HG02642 (cell line): ENCODE measurements at regions not wholly inside any gene's neighbourhood (a gene's known extent, or its start where the extent isn't known, plus 50 kb on each side); places are given as distances from the start of the nearest gene placed in this dataset.

Experiments
- ATAC-seq: cut with Tn5 transposase; IDR thresholded peaks from one replicate; pipeline ENCODE4 v1.9.1; 2021; ENCODE audit warnings: mild to moderate bottlenecking; ENCODE audit not compliant: unreplicated experiment, poor library complexity

DNA sequence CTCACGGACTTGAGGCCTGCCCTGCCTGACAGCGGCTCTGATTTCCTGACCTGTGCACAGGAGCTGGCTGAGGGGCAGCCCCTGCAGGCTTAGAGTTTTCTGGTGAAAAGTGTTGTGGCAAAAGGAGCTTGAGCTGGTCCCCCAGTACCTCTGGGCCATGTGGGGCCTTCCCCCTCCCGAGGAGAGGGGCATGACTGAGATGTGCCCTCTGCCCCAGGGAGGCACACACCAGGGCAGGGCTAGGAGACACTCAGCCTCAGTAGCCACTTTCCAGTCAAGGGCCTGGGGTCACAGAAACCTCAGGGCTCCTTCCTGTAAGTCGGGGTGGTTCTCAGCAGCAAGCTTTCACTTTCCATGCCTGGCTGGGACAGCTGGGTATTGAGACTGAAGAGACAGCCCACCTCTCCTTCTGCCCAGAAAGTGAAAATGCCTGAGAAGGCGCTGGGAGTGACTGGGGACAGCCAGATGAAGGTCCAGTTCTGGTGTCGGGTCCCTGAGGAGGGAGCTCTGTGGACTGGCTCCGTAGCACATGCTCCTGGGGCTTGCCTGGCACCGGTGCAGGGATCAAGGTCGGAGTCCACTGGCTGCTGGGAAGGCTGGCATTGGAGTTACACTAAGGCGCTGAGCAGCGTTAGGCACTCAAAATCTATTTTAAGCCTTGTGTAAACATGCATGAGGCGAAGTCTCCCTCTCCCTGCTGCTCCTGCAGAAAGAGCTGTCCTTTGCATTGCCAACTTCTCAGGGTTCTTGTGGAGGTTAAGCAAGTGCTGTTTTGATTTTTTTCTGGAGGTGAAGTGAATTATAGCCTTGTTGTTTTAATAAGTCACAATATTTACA, 394.9 kb downstream of the GADD45G start:
- peak; percentile 94 for ATAC-seq

DNA sequence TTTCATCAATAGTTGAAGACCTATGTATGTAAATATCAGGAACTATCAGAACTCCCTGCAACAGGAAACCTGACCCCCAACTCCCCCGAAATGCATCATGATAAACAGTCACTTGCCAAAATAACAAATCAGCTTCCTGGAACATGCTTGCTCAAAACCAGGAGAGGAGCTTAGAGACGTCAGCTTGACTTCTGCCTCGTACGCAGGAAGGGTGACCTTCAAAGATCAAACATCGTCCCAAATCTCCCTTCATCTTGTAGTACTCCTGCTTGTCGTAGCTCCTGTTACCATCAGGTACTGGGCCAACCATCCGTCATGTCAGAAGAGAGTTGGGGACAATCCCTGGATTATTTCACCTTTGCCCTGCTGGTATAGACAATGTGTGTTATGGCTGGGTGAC, 396.1 kb downstream of the GADD45G start:
- no peak for ATAC-seq

- ATAC-seq, result no peak
These were observed 396.9 kb downstream of the GADD45G start for GRCh38 chr9:90001747-90002146.

GRCh38 chr9:90002397-90003271, 397.8 kb downstream of the GADD45G start:
- no peak for ATAC-seq

DNA sequence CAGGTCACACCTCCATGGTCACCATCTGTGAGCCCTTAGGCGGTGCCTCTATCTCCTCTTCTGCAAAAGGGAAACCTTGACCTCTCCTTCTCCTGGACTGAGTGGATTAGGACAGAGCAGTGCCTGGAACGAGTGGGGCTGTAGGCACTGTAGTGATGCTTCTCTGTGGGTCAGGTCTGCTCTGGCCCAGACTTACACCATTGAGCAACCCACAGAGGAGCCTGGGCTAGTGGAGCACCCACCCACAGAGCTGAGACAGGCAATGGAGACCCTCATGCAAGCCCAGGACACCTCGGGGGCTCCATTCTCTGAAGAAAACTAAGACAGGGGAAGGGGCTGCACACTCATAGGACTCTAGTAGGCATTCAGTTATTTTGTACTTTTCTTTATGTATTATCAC, 400.6 kb downstream of the GADD45G start:
- no peak for ATAC-seq

DNA sequence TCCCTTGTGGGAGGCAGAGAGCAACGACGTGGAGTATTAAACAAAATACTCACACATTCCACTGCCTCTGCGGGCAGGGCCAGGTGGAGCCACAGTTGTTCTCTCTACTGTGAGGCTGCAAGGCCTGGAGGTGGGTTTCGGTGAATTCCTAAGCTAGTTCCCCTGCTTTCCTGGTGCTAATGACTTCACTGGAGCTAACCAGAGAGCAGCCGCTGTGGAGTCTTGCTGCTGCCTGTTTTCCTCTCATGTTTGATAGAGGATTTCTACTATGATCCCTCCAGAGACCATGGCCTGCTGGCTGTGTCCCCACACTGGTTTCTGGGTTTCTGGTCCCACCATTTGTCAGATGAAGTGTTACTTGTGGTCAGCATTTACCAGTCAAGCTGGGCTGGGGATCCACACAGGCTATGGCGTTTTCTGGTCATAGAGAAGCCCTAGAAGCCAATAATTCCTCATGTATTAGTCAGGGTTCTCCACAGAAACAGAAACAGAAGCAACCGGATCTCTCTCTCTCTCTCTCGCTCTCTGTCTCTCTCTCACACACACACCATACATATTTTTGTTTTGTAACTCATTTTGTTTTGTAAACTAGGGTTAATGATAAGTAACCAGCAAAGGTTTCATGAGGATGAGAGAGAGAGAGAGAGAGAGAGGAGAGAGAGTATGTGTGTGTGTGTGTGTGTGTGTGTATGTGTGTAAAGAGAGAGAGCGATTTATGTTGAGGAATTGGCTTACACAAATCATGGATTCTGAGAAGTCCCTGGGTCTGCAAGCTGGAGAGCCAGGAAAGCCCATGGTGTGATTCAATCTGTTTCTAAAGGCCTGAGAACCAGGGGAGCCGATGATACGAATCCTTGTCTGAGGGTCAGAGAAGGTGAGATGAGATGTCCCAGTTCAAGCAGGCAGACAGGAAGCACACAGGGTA, 403.0 kb downstream of the GADD45G start:
- ATAC-seq, result no peak

DNA sequence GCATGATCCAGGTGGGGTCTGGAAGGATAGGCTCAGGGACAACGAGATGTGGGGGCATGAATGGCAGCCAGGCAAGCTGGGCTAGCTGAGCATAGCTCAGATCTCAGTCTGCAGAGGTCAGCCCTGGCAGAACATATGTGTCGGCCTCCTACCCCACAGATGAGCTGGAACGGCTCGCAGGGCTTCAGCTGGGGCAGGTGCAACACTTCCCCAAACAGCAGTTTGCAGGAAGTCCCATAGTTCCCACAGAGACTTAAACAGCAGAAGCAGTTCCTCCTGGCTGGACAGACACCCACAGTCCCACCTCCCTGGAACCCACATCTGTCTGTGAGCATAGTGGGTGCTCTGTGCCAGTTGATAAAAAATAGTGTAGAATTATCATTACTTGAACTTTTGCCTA, 404.6 kb downstream of the GADD45G start:
- no peak for ATAC-seq

DNA sequence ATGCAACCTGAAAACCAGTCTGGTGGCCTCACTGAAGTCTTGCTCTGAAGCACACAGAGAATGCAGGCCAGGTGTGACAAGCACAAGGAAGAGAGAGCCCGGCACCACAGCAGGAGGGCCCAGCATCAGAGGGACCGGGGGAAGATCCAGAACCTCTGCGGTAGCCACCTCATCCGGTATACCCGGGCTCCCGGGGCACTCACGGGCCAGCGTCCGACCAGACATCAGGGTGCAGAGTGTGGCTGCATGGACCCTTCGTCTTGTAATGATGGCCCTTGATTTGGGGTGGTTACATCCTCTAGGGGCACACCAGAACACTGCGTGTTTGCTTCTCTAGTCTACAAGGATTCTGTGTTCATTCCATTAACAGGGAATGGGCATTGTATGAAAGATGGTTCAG, 406.0 kb downstream of the GADD45G start:
- ATAC-seq, result no peak

DNA sequence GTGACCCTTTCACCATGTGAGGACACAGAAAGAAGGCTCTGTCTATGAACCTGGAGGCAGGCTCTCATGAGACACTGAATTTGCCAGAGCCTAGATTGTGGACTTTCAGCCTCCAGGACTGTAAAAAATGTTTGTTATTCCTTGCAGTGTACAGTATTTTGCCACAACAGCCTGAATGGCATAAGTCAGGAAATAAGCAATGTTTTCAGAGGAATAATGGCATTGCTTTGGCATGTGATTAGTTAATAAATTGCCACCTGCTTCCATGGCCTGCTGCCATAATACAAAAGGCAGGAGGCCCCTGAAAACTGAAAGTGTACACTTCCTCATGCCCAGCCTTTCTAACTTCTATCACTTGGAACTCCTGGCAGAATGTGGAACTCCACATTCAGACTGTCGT, 408.1 kb downstream of the GADD45G start:
- no peak for ATAC-seq

DNA sequence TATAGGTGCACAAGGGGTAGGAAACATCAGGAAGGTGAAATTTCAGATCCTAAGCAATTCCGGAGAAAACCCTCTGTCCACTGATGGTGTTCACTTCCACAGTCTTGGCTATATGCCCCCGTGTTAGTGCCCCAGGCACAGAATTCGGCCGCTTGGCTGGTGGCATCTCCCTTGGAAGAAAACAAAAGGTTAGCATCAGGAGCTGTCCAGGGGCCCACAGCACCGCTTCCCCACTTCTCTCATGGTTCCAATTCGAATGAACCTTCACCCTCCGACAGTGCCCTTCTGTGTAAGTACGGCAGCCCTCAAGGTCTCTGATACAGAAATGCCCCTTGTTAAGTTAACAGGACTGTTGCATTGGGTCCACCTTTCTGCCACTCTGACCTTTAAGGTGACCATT, 409.0 kb downstream of the GADD45G start:
- ATAC-seq, result no peak

GRCh38 chr9:90014421-90014820, 409.6 kb downstream of the GADD45G start:
- no peak for ATAC-seq

DNA sequence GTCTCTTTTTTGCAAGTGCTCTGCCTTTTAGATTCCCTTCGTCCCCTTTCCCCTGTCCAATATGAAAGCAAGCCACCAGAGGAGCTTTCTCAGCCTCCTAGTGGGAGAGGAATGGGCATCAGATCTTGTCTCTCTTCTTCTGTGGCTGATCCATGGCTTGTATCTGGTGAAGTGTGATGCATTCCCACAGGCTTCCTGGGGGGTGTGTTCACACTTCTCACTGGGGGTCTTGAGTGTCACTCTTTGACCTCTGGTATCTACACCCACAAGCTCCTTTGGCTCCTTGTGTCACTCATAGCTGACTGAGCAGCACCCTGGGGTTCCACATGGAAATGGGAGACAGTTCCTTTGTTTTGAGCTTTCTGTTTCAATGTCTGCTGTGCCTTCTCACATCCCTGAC, 411.5 kb downstream of the GADD45G start:
- no peak for ATAC-seq

- ATAC-seq, result no peak
These were observed 412.9 kb downstream of the GADD45G start for GRCh38 chr9:90017679-90018078.

DNA sequence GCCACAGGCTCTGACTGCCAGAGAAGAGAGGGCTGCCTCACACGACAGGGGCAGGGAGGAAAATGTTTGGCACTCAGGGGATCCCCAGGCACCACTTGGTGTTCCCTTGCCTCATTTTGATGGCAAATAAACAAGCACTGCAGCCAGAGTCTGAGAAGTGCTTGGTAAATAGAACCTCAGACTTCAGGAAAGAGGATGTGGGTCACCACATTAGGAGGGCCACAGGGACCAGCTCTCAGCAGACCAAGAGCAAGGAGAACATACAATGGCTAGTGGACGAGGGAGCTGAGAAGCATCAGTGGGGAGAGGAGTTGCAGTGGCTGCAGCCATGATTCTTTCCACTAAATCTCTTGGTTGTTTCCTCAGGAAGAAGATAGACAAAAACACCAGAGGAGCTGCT, 413.9 kb downstream of the GADD45G start:
- no peak for ATAC-seq

DNA sequence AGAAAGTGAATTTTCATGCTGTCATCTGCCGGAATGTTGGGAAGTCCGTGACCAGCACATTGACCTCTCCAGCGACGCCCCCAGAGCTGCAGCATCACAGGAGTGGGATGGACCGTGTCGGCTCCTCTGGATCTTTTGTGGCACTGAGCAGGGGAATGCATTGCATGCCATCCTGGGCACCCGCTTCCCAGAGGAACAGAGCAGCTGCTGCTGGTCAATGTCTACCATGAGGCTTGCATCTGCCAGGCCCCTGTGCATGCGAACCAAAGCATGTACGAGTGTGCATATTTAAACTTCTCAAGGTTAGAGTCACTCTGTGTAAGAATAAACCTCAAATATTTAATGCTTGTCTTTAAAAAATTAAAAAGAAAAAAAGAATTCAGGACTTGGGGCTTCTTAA, 414.8 kb downstream of the GADD45G start:
- ATAC-seq, result no peak

DNA sequence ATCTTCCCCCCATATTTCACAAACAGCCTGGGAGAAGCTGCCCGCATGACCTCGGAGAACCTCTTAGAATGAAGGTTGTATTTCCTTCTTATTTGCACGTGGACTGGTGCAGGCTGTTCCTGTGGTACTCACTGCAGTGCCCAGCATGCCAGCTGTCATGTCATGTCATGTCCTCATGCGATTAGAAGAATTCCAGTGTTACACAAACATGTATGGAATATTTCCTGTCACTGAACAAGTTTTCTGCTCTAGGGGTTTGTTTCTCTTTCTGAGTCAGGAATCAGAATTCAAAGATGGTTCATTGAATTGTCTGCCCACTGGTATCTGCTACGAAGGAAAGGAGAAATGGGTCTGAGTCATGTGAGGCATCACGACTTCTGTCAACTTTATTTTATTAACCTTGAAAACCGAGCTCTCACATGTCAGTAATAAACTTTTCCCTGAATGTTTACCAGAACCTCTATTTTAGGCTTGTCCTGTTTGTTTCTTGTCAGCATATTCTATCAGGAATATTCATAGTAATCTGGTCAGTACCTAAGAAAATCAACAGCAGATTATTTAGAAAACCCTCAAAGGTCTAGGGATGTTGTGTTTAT, 415.6 kb downstream of the GADD45G start:
- no peak for ATAC-seq

DNA sequence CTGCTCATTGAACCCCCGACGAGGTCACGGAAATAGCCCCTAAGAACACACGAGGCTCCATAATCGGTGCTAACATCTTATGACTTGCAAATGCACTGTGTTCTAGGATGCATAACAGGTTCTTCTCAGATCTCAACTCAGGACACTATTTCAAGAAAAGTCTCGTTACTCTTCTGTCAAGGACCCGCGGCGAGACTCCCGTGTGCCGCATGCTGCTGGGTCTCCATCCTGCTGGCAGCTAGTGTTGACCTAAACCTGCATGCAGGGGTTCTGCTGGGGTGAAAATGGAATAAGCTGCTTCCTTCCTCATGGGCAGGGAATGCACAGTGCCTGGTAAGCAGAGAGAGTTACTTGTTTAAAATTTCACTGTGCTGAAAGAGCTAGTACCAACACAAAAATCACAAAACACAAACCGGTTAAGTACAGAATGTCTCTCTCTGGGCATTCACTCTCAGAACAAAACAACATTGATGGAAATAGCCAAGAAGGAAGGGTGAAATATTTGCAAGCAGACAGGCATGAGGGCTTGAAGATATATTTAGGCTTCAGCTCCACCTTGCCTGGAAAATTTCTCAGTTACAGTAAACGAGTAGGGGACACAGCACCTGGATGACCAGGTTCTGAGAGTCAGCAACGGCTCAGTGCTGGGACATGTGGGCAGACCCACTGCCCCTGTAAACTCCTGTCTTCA, 416.5 kb downstream of the GADD45G start:
- no peak for ATAC-seq

GRCh38 chr9:90022474-90022873, 417.7 kb downstream of the GADD45G start:
- no peak for ATAC-seq

- no peak for ATAC-seq
These were observed 419.0 kb downstream of the GADD45G start for GRCh38 chr9:90023861-90024260.

GRCh38 chr9:90024409-90024808, 419.6 kb downstream of the GADD45G start:
- no peak for ATAC-seq
